HS-5 (cell line): ENCODE measurements at regions not wholly inside any gene's neighbourhood (a gene's known extent, or its start where the extent isn't known, plus 50 kb on each side); places are given as distances from the start of the nearest gene placed in this dataset.

Source experiments
- DNase-seq: peaks from one replicate; pipeline ENCODE4 v3.0.0-alpha.2; 2012; ENCODE audit warnings: low read depth

DNA sequence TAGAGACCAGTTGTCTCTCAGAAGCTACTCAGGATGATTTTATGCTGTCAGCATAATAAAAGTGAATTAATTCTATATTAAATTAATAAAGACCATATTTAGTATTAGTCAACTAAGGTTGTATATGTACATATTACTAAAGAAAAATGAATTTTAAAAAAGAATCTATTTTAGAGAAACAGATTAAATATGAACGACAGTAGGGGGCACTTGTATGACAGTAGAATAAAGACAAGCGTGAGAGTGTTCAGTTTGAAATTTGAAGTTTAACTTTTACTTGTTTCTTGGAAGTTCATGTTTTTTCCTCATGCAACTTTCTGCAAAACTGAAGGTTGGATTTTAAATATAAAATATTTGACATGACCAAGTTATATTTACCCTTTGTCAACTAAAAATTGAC, 67.9 kb upstream of the MACF1 start:
- no peak for DNase-seq

DNA sequence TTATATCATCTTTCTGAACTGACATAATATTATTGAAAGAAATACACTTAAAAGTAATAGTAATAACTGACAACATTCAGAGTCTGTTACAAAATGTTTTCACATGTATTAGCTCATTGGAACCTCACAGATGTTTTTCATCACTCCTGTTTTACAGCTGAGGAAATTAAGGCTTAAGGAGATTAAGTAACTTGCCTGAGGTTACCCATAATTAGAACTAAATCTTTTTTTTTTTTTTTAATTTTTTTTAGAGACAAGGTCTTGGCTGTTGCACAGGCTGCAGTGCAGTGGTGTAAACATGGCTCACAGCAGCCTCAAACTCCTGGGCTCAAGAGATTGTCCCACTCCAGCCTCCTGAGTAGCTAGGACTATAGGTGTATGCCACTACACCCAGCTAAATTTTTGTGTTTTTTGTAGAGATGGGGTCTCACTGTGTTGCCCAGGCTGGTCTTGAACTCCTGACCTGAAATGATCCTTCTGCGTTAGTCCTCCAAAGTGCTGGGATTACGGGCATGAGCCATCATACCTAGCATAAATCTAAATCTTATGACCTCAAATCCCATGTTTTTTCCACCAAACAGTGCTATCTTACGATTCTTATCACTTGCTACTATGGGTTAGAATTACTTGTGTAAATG, 64.7 kb upstream of the MACF1 start:
- no peak for DNase-seq

DNA sequence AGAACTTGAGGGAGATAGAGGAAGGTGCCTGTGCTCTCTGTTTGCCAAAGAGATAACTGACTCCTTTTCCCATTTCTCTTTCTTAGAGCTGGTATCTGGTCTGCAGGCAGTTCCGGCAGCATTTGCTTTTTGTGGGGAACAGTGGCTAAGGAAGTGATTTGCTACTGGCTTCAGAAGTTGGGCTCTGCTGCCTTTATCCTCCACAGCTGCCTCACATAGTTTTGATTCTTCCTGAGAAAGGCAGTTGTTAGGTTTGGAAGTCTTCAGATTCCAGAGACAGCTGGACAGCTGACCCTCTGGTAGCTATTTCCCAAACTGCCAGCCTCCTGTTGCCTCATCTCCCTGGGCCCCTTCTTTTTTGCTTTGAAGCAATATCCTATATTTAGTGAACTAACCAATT, 62.6 kb upstream of the MACF1 start:
- DNase-seq = no peak

DNA sequence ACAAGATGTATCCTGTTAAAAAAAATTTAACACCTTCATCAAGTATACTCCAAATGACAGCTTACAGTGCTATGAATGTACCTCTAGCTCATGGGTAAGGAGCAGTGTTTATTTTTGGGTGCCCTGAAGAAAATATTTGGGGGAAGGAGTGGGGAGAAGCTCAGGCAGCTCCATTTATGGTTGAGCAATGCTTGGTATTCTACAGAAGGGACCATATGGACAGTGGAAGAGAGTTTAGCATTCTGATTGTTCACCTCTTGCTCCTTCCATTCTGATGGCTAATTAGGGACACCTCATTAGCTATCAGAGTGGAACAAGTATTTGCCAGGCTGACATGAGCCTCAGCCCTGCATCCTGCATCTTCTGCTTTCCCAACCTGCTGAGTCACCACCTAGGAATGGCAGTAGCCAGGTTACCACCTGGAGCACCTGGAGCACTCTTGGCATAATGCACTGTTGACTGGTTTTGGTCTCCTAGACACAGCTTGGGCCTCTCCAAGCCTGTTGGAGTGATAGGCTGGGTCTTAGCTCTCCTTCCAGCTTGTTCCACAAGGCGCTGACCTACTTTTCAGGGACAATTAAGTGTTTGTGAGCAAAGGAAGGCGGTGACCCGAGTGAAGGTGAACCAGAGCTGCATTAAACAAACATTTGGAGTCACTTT, 62.0 kb upstream of the MACF1 start:
- no peak for DNase-seq

DNA sequence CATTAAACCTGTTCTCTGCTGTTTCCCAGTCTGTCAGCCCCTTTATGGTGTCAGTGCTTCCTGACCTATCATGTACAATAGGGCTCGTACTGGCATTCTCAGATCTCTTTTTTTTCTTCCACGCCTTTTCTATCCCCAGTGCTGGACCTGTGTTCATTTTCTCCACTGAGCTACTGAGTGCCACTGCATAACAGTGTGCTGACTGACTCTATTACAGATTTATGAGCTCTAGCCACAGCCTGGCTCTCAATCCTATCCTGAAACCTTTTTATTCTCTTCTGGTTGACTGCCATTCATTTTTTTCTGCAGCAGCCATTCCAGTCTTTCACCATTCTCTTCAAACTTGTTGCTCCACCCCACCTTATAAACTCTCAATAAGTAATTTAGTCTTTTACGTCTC, 59.6 kb upstream of the MACF1 start:
- no peak for DNase-seq

DNA sequence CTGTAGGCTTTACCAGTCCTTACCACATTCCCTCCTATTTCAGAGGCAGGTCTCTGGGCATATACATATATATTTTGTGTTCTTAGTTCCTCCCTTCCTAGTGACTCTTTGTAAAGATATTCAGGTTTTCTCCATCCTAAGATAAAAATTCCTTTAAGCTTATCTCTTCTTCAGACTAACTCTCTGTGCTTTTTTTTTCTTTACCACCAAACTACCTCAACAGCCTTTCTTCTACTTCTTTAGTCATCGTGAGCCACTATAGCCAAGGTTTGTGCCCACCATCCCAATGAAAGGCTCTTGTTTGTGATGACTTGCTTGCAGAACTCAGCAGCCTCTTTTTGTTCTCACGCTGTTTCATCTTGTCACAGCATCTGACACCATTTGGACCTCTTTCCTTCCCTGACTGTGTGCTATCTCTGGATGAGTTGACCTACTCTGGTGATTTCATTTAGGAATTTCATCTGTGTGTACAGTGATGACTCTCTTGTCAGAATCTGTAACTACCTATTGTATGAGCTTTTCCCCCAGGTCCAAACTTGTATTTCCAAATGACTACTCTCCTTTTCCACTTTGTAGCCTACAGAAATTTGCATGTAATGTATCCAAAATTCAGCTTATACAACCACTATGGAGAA, 59.0 kb upstream of the MACF1 start:
- DNase-seq = no peak

DNA sequence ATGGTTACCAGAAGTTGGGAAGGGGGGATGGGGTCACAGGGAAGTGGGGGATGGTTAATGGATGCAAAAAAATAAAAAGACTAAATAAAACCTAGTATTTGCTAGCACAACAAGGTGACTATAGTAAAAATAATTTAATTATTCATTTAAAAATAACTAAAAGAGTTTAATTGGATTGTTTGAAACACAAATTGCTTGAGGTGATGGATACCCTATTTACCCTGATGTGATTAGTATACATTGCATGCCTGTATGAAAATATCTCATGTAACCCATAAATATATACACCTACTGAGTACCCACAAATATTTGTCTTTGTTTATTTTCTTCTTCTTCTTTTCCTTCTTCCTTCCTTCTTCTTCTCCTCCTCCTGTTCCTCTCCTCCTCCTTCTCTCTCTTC, 57.8 kb upstream of the MACF1 start:
- DNase-seq = no peak

DNA sequence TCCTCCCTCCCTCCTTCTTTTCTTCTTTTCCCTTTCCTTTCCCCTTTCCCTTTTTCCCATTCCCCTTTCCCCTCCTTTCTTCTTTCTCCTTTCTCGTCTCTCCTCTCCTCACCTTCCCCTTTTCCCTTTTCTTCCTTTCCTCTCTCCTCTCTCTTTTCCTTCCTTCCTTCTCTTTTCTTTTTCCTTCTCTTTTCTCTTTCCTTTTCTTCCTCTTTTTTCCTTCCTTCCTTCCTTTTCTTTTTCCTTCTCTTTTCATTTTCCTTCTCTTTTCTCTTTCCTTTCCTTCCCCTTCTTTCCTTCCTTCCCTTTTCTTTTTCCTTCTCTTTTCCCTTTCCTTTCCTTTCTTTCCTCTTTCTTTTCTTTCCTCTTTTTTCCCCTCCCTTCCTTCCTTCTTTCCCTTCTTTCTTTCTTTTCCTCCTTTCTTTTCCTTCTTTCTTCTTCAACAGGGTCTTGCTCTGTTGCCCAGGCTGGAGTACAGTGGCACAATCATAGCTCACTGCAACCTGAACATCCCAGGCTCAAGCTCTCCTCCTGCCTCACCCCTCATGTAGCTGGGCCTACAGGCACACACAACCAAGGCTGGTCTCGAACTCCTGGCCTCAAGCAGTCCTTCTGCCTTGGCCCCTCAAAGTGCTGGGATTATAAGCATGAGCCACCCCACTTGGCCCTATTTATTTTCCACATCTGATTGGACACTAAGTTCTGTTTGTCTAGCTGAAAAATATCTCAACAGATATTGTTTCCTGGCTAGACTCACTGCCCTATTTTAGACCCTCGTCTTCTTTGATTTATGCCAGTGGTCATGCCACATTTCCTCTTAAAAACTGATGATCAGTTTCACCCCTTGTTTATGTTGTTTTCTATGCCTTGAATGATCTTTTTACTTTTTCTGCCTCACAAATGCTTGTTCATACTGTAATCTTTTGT, 57.1 kb upstream of the MACF1 start:
- DNase-seq = no peak

DNA sequence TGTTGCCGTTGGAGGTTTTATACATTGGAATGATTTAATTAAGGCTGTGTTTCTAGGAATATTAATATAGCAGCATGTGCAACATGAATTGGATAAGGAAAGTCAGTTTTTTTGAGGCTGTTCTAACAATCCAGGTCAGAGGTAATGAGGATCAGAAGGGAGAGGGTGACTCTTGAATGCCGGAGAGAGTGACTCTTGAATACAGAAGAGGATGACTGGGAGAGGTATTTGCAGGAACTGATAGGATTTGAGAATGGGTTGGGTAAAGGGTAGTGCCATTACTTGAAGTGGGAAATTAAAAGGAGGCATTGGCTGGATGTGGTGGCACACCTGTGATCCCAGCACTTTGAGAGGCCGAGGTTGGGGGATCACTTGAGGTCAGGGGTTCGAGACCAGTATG, 55.6 kb upstream of the MACF1 start:
- DNase-seq = no peak

DNA sequence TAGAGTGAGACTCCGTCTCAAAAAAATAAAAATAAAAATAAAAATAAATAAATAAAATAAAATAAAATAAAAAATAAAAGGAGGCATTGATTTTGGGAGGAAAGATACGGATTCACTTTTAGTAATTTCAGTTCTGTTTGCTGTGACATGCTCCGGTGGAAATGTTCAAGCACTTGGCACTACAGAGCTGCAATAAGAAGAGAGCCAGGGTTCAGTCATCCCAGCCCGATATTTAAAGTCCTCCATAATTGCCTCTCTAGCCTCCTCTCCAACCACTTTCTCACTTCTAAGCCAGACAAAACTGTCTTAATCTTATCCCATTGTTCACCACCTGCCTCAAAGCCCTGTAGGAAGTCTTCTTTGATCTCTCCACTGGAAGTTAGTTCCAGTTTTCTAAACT, 55.0 kb upstream of the MACF1 start:
- DNase-seq = no peak

DNA sequence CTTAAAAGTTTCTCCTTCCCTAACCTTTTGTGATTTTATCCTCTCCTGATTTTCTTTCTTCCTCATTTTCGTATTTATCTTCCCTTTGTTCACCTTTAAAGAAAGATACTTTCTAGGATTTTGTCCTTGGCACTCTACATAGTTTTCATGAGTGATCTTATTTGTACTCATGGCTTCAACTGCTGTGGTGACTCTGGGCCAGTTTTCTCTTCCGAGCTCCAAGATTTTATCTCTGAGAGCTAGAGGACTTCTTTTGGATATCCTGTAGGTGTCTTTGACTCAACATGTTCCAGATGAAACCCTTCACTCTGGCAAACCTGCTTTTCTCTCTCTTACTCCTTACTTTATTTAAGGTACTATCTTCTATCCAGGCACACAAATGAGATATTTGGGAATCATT, 53.7 kb upstream of the MACF1 start:
- no peak for DNase-seq

DNA sequence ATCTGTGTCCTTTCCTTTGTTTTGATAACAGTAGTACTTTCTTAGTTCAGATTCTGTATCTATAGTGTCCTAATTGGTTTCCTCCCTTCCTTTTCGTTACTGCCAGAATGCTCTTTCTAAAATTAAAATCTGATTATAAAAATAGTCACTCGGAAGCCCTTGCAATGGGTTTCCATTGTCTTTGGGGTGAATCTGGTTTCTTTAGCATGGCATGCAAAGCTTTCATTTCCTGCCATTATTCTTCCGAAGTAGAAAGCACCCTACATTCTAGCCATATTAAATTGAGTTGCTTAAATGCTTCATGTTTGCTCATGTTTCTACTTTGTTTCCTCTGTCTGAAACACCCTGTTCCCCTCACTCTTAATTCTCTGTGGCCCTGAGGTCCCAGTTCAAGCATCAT, 53.2 kb upstream of the MACF1 start:
- no peak for DNase-seq

DNA sequence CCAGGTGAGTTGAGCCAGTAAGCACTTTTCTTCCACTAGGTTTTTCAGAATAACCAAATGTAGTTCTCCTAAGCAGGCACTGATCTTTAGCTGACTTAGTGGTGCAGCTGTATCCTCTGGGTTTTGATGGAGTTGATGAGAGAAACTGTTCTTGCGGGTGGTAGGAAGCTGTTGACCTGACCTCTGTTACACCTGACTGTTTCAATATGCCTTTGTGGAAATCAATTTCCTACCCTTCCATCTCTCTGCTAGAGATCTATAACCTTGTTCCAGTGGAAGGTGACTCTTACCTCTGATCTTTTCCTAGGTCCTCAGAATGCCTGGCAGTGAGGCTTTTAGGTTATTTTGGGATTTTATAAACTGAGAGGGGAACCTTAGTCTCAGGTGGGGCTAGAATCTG, 51.6 kb upstream of the MACF1 start:
- no peak for DNase-seq

DNA sequence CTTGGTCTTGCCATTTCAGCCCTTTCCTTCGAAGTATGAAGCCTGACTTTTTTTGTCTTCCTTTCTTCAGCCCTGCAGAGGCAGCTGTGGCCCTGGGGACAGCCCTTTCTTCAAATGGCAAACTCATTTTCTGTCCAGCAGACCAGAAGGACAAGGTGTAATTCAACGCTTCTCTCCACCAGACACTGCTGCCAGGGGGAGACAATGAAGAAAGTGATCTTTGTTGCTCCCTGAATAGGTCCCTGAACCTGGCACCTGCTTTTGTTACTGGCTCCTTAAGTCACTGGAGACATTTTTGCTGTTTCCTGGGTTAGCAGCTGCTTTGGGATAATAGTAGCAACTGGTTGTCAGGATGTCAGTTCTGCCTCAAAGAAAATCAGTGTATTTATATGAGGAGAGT, 50.8 kb upstream of the MACF1 start:
- no peak for DNase-seq

DNA sequence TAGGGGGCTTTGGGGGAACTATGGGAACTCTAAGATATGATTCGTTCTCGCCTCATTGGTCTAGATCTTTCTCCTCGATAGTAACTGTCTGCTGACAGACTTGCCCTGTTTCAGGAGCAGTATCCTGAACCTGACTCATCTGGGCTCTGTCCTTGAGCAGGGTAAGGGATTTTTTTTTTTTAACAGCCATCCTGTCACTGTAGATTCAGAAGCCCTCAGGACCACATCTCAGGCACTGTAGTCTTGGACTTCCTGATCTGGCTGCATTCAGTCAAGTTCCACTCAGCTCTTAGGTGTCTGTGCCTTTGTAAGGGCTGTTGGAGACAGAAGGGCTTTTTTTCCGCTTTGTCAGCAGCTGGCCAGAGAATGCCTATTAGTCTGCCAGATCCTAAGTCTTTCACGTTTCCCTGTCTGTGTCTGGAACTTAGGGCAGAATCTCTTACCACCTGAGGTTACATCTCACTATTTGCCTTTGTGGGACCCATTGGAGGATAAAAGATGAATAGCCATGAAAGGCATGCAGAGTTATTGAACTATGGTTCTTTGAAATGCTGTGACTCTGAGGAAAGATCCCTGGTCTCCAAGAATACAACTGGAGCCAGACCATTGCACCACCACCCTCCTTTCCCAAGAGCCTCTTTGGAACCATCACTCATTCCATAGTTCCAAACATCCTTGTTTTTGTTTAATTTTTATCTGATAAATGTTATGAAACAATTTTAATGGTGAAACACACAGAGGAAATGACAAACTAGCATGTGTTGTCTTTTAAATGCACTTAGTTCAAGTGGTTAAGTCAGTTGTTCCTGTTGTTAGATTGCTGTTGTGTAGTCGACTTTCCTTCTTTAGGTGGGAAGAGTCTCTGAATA, 49.7 kb upstream of the MACF1 start:
- DNase-seq = peak; percentile 79
